ENCODE measurements at regions not wholly inside any gene's neighbourhood (a gene's known extent, or its start where the extent isn't known, plus 50 kb on each side); places are given as distances from the start of the nearest gene placed in this dataset.

DNA sequence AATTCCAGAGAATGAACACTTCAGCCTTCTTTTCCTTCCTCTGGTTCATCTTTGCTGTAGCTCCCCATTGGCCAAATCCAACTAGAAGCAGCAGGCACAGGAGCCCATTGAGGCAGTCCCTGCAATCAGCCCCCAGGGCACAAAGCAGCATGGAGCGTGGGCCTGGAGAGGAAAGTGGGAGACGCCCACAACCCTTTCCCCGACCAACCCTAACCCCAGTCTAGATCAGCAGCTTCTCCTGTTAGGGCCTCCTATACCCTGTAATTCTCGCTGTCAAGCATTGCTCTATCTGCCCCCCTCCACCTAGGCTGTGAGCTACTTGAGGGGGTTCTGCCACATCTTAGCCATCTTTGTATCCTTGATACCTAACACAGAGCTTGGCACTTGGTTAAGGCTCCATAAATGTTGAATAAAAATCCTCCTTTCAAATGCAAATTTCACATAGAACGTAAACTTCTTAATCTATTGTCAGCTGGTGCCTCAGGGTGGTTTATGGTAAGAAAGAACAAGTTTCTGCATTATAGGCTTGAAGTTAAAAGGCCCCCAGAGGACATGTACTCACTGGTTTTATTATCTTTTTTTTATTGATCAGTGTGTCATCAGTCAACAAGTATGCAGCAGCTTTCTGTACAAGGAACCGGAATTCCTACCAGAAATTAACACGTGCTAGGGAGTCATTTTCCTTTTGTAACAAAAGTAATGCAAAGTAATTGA lies 97.9 kb upstream of the PFN2 start:
- H3K9ac ChIP-seq (ENCODE audit: low read length), result no peak overlapping the region
- H3K36me3 ChIP-seq (ENCODE audit: insufficient read depth, low read length), result no peaks in the 10 kb centered on the region
- no peaks in the 10 kb centered on the region for H3K27me3 ChIP-seq (ENCODE audit: control insufficient read depth in 1 of 2, insufficient read depth in 2 of 2, low read length in 2 of 2)
- H3K4me3 ChIP-seq (ENCODE audit: low read depth in 1 of 2, low read length in 2 of 2), result no peak overlapping the region
- no peaks in the 10 kb centered on the region for H3K9me3 ChIP-seq (ENCODE audit: low read length)
- H3K4me1 ChIP-seq (ENCODE audit: insufficient read depth, low read length), result peaks cover 11% of the 10 kb centered on the region
- no peak overlapping the region for H3K27ac ChIP-seq (ENCODE audit: low read depth, low read length)

DNA sequence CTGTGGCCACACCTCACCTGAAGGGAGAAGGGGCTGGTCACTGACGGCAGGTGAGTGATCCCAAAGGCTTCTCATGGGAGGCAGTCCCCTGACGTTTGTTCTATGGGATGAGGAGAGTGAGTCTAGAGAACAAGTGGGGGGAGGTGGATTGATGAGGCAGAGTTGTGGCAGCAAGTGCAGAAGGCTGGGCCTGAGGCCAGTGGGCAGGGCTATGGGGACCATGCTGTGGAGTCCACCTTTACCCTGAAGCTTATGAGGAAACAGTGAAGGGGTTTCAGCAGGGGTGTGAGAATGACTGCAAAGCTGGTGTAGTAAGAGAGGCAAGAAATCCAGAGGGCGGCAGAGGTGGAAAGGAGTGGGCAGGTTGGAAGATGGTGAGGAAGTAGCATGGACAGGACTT lies 96.9 kb upstream of the PFN2 start:
- Histone ChIP-seq H3K9me3 (ENCODE audit: low read length) (no peaks in the 10 kb centered on the region), H3K4me3 (ENCODE audit: low read depth in 1 of 2, low read length in 2 of 2) (no peak overlapping the region), H3K27ac (ENCODE audit: low read depth, low read length) (no peak overlapping the region), H3K36me3 (ENCODE audit: insufficient read depth, low read length) (no peaks in the 10 kb centered on the region), H3K9ac (ENCODE audit: low read length) (no peak overlapping the region), H3K27me3 (ENCODE audit: control insufficient read depth in 1 of 2, insufficient read depth in 2 of 2, low read length in 2 of 2) (no peaks in the 10 kb centered on the region), H3K4me1 (ENCODE audit: insufficient read depth, low read length) (peaks cover 15% of the 10 kb centered on the region)

DNA sequence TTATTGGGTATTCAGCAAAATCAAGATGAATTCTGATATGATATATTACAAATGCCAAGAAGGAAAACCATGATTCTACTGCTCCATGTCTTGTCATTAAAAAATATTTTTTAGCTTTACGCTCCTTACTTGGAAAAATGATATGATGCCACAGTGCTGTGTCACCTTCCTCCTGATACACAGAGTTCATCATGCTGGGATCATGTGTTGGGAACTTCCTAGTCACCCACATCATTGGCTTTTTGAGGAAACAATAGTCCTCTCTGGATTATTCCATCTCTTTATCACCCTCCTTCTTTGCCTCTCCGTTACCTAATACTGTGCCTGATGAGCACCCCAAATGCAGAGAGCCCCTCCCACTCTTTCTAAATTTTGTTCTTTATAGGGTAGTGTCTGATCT lies 94.3 kb upstream of the PFN2 start:
- H3K9ac ChIP-seq (ENCODE audit: low read length), result no peak overlapping the region
- H3K4me3 ChIP-seq (ENCODE audit: low read depth in 1 of 2, low read length in 2 of 2), result no peak overlapping the region
- H3K36me3 ChIP-seq (ENCODE audit: insufficient read depth, low read length), result no peaks in the 10 kb centered on the region
- H3K4me1 ChIP-seq (ENCODE audit: insufficient read depth, low read length), result peaks cover 18% of the 10 kb centered on the region
- no peak overlapping the region for H3K27ac ChIP-seq (ENCODE audit: low read depth, low read length)
- no peaks in the 10 kb centered on the region for H3K27me3 ChIP-seq (ENCODE audit: control insufficient read depth in 1 of 2, insufficient read depth in 2 of 2, low read length in 2 of 2)
- H3K9me3 ChIP-seq (ENCODE audit: low read length), result no peaks in the 10 kb centered on the region

DNA sequence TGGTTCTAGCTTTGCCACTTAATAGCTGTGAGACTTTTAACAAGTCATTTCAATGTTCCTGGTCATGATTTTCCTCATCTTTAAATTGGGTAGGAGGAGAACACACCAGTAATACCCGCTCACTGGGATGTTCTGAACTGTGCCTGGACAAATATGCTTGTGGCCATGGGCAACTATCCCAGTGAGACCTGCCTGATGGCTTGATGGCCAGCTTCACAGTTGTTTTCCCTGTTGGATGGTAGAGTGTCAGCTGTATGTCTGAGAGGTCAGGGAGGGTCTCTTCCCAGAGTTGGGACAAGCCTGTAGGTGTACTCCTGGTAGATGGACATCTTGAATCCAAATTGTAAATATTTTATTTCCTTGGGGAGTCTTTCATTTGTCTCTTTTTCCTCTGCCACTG lies 92.5 kb upstream of the PFN2 start:
- Histone ChIP-seq H3K27me3 (ENCODE audit: control insufficient read depth in 1 of 2, insufficient read depth in 2 of 2, low read length in 2 of 2) (no peaks in the 10 kb centered on the region), H3K9ac (ENCODE audit: low read length) (no peak overlapping the region), H3K4me3 (ENCODE audit: low read depth in 1 of 2, low read length in 2 of 2) (no peak overlapping the region), H3K27ac (ENCODE audit: low read depth, low read length) (no peak overlapping the region), H3K4me1 (ENCODE audit: insufficient read depth, low read length) (peaks cover 18% of the 10 kb centered on the region), H3K9me3 (ENCODE audit: low read length) (no peaks in the 10 kb centered on the region), H3K36me3 (ENCODE audit: insufficient read depth, low read length) (no peaks in the 10 kb centered on the region)

DNA sequence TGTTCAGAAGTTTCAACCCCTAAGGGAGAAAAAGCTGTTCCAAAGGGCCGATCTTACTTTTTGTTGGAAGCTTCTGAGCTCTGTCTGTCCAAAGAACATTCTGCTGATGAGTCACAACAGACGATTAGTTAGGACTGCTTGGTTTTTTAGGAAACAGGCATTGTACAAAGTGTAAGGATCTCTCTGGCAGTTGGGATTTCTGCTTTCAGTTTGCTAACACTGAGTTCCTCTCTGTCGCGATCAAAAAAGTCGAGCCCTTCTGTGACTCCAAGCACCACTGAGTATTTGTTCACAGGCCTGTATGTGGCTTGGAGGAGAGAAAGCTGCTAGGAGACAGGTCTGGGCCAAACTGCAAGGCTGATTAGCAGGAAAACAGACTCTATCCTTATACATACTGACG lies 91.8 kb upstream of the PFN2 start:
- Histone ChIP-seq H3K4me1 (ENCODE audit: insufficient read depth, low read length) (peaks cover 18% of the 10 kb centered on the region), H3K9me3 (ENCODE audit: low read length) (no peaks in the 10 kb centered on the region), H3K36me3 (ENCODE audit: insufficient read depth, low read length) (no peaks in the 10 kb centered on the region), H3K9ac (ENCODE audit: low read length) (peak overlapping the region; percentile 45), H3K4me3 (ENCODE audit: low read depth in 1 of 2, low read length in 2 of 2) (peak overlapping the region in 1 of 2 donors; percentile 49), H3K27ac (ENCODE audit: low read depth, low read length) (no peak overlapping the region), H3K27me3 (ENCODE audit: control insufficient read depth in 1 of 2, insufficient read depth in 2 of 2, low read length in 2 of 2) (no peaks in the 10 kb centered on the region)

DNA sequence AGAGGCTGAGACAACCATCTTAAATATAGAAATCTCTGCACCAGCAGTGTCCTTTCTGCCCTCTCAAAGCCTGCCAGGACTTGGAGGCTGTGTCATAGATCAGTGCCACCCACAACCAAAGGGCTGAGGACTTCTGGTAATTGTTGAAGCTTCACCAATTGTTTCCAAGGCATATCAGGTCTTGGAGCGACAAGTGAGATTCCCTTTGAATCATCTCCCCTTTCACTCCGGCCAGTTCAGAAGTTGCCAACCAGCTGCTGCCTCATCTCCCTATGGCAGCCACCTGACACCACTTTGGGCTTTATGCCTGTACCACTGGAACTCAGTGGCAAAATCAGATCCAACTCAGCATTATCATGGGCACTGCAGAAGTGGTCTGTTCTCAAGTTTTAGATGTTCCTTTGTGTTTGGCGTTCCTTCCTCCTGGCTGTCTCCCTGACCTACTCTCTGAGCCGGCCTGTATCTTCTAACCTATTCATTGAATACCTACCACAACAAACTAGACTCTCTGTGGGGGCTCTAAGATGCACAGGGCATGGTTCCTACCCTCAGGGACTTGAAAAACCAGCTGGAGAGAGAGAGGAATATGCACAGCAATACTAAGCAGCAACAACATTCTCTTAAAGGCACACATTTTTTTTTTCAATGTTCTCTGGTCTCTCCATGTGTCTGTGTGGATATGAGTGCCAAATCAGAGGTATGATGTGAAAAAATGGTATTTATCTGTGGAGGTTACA lies 90.8 kb upstream of the PFN2 start:
- no peaks in the 10 kb centered on the region for H3K36me3 ChIP-seq (ENCODE audit: insufficient read depth, low read length)
- no peak overlapping the region for H3K4me3 ChIP-seq (ENCODE audit: low read depth in 1 of 2, low read length in 2 of 2)
- H3K9ac ChIP-seq (ENCODE audit: low read length), result no peak overlapping the region
- no peaks in the 10 kb centered on the region for H3K27me3 ChIP-seq (ENCODE audit: control insufficient read depth in 1 of 2, insufficient read depth in 2 of 2, low read length in 2 of 2)
- no peaks in the 10 kb centered on the region for H3K9me3 ChIP-seq (ENCODE audit: low read length)
- H3K27ac ChIP-seq (ENCODE audit: low read depth, low read length), result no peak overlapping the region
- peaks cover 18% of the 10 kb centered on the region for H3K4me1 ChIP-seq (ENCODE audit: insufficient read depth, low read length)

DNA sequence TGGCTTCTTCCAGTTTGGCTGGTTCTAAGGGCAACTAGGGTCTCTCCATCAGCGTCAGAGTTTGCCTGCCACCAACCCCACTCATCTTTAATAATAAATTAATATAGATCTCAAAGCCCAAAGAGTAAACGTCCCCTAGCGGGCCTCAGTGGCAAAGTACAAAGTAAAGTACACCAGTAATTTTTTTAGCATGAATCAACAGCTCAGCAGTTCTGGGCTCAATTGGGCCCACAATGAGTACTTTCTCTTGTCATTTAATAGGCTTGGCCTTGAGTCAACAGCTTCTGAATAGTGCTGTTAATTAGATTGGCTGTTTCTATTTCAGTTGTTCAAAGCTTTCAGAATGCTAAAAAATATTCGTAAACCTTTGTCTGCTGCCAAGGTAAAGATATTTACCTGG lies 89.0 kb upstream of the PFN2 start:
- no peaks in the 10 kb centered on the region for H3K27me3 ChIP-seq (ENCODE audit: control insufficient read depth in 1 of 2, insufficient read depth in 2 of 2, low read length in 2 of 2)
- H3K4me1 ChIP-seq (ENCODE audit: insufficient read depth, low read length), result peaks cover 18% of the 10 kb centered on the region
- H3K9me3 ChIP-seq (ENCODE audit: low read length), result no peaks in the 10 kb centered on the region
- no peak overlapping the region for H3K4me3 ChIP-seq (ENCODE audit: low read depth in 1 of 2, low read length in 2 of 2)
- H3K27ac ChIP-seq (ENCODE audit: low read depth, low read length), result no peak overlapping the region
- no peaks in the 10 kb centered on the region for H3K36me3 ChIP-seq (ENCODE audit: insufficient read depth, low read length)
- H3K9ac ChIP-seq (ENCODE audit: low read length), result no peak overlapping the region

DNA sequence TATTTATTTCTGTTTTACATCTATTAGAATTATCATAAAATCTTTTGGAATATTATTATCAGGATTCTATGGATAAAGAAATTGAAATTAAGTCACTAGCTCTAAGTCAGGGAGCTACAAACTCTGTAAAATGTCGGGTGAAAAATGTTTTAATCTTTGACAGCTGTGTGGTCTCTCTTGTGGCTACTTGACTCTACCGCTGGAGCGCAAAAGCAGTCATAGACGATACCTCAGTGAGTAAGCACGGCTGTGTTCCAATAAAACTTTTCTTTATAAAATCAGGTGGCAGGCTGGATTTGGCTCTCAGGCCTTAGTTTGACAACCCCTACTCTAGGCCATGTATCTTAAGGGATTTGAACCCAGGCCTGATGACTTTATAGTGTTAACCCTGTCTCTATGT lies 88.5 kb upstream of the PFN2 start:
- peaks cover 18% of the 10 kb centered on the region for H3K4me1 ChIP-seq (ENCODE audit: insufficient read depth, low read length)
- H3K9ac ChIP-seq (ENCODE audit: low read length), result no peak overlapping the region
- no peaks in the 10 kb centered on the region for H3K36me3 ChIP-seq (ENCODE audit: insufficient read depth, low read length)
- no peaks in the 10 kb centered on the region for H3K9me3 ChIP-seq (ENCODE audit: low read length)
- no peaks in the 10 kb centered on the region for H3K27me3 ChIP-seq (ENCODE audit: control insufficient read depth in 1 of 2, insufficient read depth in 2 of 2, low read length in 2 of 2)
- no peak overlapping the region for H3K27ac ChIP-seq (ENCODE audit: low read depth, low read length)
- no peak overlapping the region for H3K4me3 ChIP-seq (ENCODE audit: low read depth in 1 of 2, low read length in 2 of 2)

DNA sequence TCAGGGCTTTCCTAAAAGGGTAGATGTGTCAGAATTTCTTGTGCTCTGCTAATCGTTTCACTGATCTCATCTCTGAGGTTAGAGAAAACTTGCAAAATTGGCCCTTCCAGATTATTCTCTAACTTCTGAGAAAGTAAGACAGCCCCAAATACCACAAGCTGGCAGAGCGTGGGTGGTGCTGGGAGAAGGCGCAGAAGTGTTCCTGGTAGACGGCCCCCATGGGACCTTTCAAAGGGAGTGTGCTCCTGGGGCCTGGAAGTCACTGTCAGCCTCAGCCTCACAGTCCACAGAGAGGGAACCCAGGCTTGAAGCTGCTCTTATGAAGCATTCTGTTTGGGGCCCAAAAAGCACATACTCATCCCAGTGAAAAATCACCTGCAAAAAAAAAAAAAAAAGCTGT lies 86.5 kb upstream of the PFN2 start:
- Histone ChIP-seq H3K9me3 (ENCODE audit: low read length) (no peaks in the 10 kb centered on the region), H3K36me3 (ENCODE audit: insufficient read depth, low read length) (no peaks in the 10 kb centered on the region), H3K27me3 (ENCODE audit: control insufficient read depth in 1 of 2, insufficient read depth in 2 of 2, low read length in 2 of 2) (no peaks in the 10 kb centered on the region)

DNA sequence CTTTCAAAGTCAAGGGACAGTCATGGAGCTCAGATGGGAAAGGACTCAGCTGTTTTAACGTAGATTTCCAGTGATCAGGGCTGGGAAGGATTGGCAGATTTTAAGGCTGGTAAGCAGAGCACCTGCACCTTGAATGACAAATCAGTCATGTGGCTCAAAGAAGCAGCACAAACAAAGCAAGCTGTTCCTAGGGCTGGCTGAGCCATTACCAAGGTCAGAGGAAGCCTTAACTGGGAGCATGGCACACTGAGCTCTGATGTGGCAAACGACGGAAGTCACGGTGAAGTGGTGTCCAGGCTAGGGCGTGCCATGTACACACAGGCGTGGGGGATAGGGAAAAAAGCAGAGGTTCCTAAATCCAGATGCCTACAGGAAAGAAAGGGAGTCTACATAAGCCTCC lies 84.6 kb upstream of the PFN2 start:
- no peak overlapping the region for H3K27ac ChIP-seq (ENCODE audit: low read depth, low read length)
- H3K4me1 ChIP-seq (ENCODE audit: insufficient read depth, low read length), result no peaks in the 10 kb centered on the region
- H3K4me3 ChIP-seq (ENCODE audit: low read depth in 1 of 2, low read length in 2 of 2), result no peak overlapping the region
- H3K9ac ChIP-seq (ENCODE audit: low read length), result no peak overlapping the region
- no peaks in the 10 kb centered on the region for H3K36me3 ChIP-seq (ENCODE audit: insufficient read depth, low read length)
- no peaks in the 10 kb centered on the region for H3K27me3 ChIP-seq (ENCODE audit: control insufficient read depth in 1 of 2, insufficient read depth in 2 of 2, low read length in 2 of 2)
- H3K9me3 ChIP-seq (ENCODE audit: low read length), result no peaks in the 10 kb centered on the region

More for the DNA sequence above, 86.5 kb upstream of the PFN2 start:
- no peak overlapping the region for H3K4me3 ChIP-seq (ENCODE audit: low read depth in 1 of 2, low read length in 2 of 2)
- H3K27ac ChIP-seq (ENCODE audit: low read depth, low read length), result no peak overlapping the region
- peaks cover 11% of the 10 kb centered on the region for H3K4me1 ChIP-seq (ENCODE audit: insufficient read depth, low read length)
- no peak overlapping the region for H3K9ac ChIP-seq (ENCODE audit: low read length)

DNA sequence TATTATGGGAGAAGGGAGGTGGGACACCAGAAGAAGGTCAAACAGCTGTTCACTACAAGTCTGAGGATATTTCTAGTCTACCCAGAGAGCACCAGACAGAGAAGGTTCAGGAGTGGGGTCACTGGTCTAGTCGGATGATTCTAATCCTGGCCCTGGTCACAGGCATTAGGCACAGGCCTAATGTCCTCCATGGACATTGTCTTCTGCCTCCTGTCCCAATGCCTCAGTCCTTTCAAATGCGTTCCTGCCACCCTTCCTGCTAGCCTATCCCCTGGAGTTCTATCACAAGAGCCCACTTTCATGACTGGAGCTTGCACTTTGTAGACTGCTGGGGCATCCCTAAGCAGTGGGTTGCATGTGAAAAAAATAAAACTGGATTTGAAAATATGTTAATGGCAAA lies 83.9 kb upstream of the PFN2 start:
- H3K9ac ChIP-seq (ENCODE audit: low read length), result no peak overlapping the region
- H3K4me3 ChIP-seq (ENCODE audit: low read depth in 1 of 2, low read length in 2 of 2), result no peak overlapping the region
- no peaks in the 10 kb centered on the region for H3K4me1 ChIP-seq (ENCODE audit: insufficient read depth, low read length)
- H3K27ac ChIP-seq (ENCODE audit: low read depth, low read length), result no peak overlapping the region
- H3K9me3 ChIP-seq (ENCODE audit: low read length), result no peaks in the 10 kb centered on the region
- no peaks in the 10 kb centered on the region for H3K27me3 ChIP-seq (ENCODE audit: control insufficient read depth in 1 of 2, insufficient read depth in 2 of 2, low read length in 2 of 2)
- H3K36me3 ChIP-seq (ENCODE audit: insufficient read depth, low read length), result no peaks in the 10 kb centered on the region

DNA sequence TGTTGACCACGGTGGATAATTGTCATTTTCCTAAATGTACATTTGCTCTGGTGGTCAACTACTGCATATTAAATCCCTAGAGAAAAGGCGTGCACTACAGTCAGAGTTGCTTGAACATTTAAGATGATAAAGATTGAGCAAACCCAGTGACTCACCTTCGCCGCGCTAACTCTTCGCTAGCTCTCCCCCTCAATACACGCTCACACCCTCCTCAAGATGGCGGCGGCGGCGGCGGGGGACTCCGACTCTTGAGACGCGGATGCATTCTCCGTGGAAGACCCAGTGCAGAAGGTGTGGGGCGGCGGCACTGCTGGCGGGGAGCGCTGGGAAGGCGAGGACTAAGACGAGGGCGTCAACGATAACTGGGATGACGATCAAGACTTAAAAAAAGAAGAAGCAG lies 79.8 kb upstream of the PFN2 start:
- Histone ChIP-seq H3K36me3 (ENCODE audit: insufficient read depth, low read length) (no peaks in the 10 kb centered on the region), H3K9ac (ENCODE audit: low read length) (no peak overlapping the region), H3K27ac (ENCODE audit: low read depth, low read length) (no peak overlapping the region), H3K9me3 (ENCODE audit: low read length) (no peaks in the 10 kb centered on the region), H3K27me3 (ENCODE audit: control insufficient read depth in 1 of 2, insufficient read depth in 2 of 2, low read length in 2 of 2) (no peaks in the 10 kb centered on the region), H3K4me1 (ENCODE audit: insufficient read depth, low read length) (no peaks in the 10 kb centered on the region), H3K4me3 (ENCODE audit: low read depth in 1 of 2, low read length in 2 of 2) (no peak overlapping the region)
